GM23248 (cell line): ENCODE measurements at regions not wholly inside any gene's neighbourhood (a gene's known extent, or its start where the extent isn't known, plus 50 kb on each side); places are given as distances from the start of the nearest gene placed in this dataset.

ENCODE experiments used
- EZH2 ChIP-seq: fragments of 200-600 bp; sonication (generic); IDR thresholded peaks from 2 replicates; pipeline ENCODE4 v1.6.1; 2018; ENCODE audit warnings: antibody characterized with exemption, mild to moderate bottlenecking; ENCODE audit not compliant: insufficient read depth, poor library complexity, severe bottlenecking
- EZH2phosphoT487 ChIP-seq: fragments of 200-600 bp; sonication (generic); IDR thresholded peaks from 2 replicates; pipeline ENCODE4 v1.6.1; 2018; ENCODE audit warnings: antibody characterized with exemption, moderate library complexity, mild to moderate bottlenecking, low read depth; ENCODE audit not compliant: insufficient read depth

DNA sequence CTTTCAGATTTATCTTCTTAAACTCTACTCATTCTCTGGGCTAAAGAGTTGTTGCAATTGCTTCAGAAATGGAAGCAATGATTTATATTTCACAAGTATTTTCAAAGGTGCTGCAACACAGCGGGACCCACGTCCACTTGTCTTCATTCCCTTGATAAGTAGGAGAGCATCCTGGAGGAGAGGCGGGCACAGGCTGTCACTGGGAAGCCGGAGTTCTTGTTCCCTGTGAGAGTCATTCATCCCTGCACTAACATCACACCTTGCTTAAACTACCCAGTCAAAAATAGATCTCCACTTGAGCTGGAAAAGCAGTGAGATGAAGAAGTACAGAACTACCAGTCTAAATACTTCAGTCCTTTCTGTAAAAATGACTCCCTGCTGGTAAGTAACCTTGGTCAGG lies 160.5 kb upstream of the RASSF8 start:
- TF ChIP-seq EZH2phosphoT487: no peak
- no peak for TF ChIP-seq EZH2
